Astrocyte (in vitro differentiated cells and primary cell): ENCODE measurements at regions not wholly inside any gene's neighbourhood (a gene's known extent, or its start where the extent isn't known, plus 50 kb on each side); places are given as distances from the start of the nearest gene placed in this dataset.

Source experiments
- DNase-seq: peaks from one replicate; pipeline ENCODE4 v3.0.0-alpha.2; 2010; ENCODE audit warnings: low read depth
- FAIRE-seq: peaks from 2 replicates; lab custom pipeline; 2011; peaks lifted over from hg19 to GRCh38; lab: Jason Lieb, UNC
- H2AFZ ChIP-seq: 2 replicates; pipeline ENCODE4 v1.6.0; 2012; ENCODE audit warnings: low read depth, low read length, inconsistent platforms
- H3K27ac ChIP-seq: 2 replicates; pipeline ENCODE4 v1.5.1; 2011; ENCODE audit warnings: low read depth, low read length, inconsistent platforms
- H3K27me3 ChIP-seq: 2 replicates; pipeline ENCODE4 v1.6.0; 2011; ENCODE audit warnings: low read length, inconsistent platforms; ENCODE audit not compliant: insufficient read depth
- H3K36me3 ChIP-seq: 2 replicates; pipeline ENCODE4 v1.5.1; 2011; ENCODE audit warnings: low read length, inconsistent platforms; ENCODE audit not compliant: insufficient read depth
- H3K4me1 ChIP-seq: 2 replicates; pipeline ENCODE4 v1.5.1; 2011; ENCODE audit warnings: low read length, inconsistent platforms; ENCODE audit not compliant: insufficient read depth
- H3K4me2 ChIP-seq: 2 replicates; pipeline ENCODE4 v1.6.0; 2012; ENCODE audit warnings: low read length, inconsistent platforms
- H3K4me3 ChIP-seq: 2 replicates; pipeline ENCODE4 v1.5.1; 2011; ENCODE audit warnings: low read depth, mild to moderate bottlenecking, low read length, inconsistent platforms; ENCODE audit not compliant: insufficient read depth
- H3K79me2 ChIP-seq: 2 replicates; pipeline ENCODE4 v1.6.0; 2012; ENCODE audit warnings: mild to moderate bottlenecking, low read length, inconsistent platforms; ENCODE audit not compliant: insufficient read depth
- H3K9ac ChIP-seq: 2 replicates; pipeline ENCODE4 v1.6.0; 2012; ENCODE audit warnings: mild to moderate bottlenecking, low read length, inconsistent platforms
- H3K9me3 ChIP-seq: 2 replicates; pipeline ENCODE4 v1.5.1; 2012; ENCODE audit warnings: low read depth, mild to moderate bottlenecking, low read length, inconsistent platforms; ENCODE audit not compliant: insufficient read depth
- H4K20me1 ChIP-seq: 2 replicates; pipeline ENCODE4 v1.6.0; 2012; ENCODE audit warnings: low read length, inconsistent platforms; ENCODE audit not compliant: insufficient read depth
- H3K27ac Mint-ChIP-seq: one replicate; pipeline ENCODE4 v1.8.0; 2021; ENCODE audit warnings: mild to moderate bottlenecking, mixed read lengths; ENCODE audit not compliant: unreplicated experiment
- H3K27me3 Mint-ChIP-seq: one replicate; pipeline ENCODE4 v1.8.0; 2021; ENCODE audit warnings: low read depth, mixed read lengths; ENCODE audit not compliant: unreplicated experiment
- H3K36me3 Mint-ChIP-seq: one replicate; pipeline ENCODE4 v1.8.0; 2021; ENCODE audit warnings: low read depth, mixed read lengths; ENCODE audit not compliant: unreplicated experiment
- H3K4me1 Mint-ChIP-seq: one replicate; pipeline ENCODE4 v1.8.0; 2021; ENCODE audit warnings: low read depth, mixed read lengths; ENCODE audit not compliant: unreplicated experiment
- H3K4me3 Mint-ChIP-seq: one replicate; pipeline ENCODE4 v1.8.0; 2021; ENCODE audit warnings: mild to moderate bottlenecking, moderate library complexity, mixed read lengths; ENCODE audit not compliant: unreplicated experiment
- H3K9me3 Mint-ChIP-seq: one replicate; pipeline ENCODE4 v1.8.0; 2021; ENCODE audit warnings: mild to moderate bottlenecking, mixed read lengths; ENCODE audit not compliant: unreplicated experiment
- EZH2 ChIP-seq: IDR thresholded peaks from 2 replicates; pipeline ENCODE4 v1.6.1; 2012; ENCODE audit warnings: mild to moderate bottlenecking, low read length, inconsistent platforms; ENCODE audit not compliant: insufficient read depth
- TF ChIP-seq, protein P1 (sequence below): IDR thresholded peaks from 2 replicates; pipeline ENCODE4 v1.5.1; 2011; ENCODE audit warnings: low read depth, mild to moderate bottlenecking, inconsistent platforms, low read length, moderate library complexity; ENCODE audit not compliant: insufficient read depth

- Histone ChIP-seq H3K36me3 (no peaks in the 10 kb centered on the region), H3K4me3 (no peak overlapping the region), H3K4me1 (no peaks in the 10 kb centered on the region), H3K9ac (no peak overlapping the region), H3K9me3 (no peaks in the 10 kb centered on the region), H4K20me1 (no peaks in the 10 kb centered on the region), H3K27ac (no peak overlapping the region), H3K4me2 (no peak overlapping the region), H2AFZ (no peak overlapping the region), H3K79me2 (no peaks in the 10 kb centered on the region), H3K27me3 (no peaks in the 10 kb centered on the region)
- no peak overlapping the region for H3K4me3 Mint-ChIP-seq
- H3K4me1 Mint-ChIP-seq: no peaks in the 10 kb centered on the region
- H3K9me3 Mint-ChIP-seq: no peaks in the 10 kb centered on the region
- H3K27ac Mint-ChIP-seq: no peak overlapping the region
- no peak for FAIRE-seq
- DNase-seq: no peak
- no peak for TF ChIP-seq EZH2
- no peaks in the 10 kb centered on the region for H3K36me3 Mint-ChIP-seq
- no peaks in the 10 kb centered on the region for H3K27me3 Mint-ChIP-seq
These were observed 1143.6 kb downstream of the CDH11 start for GRCh38 chr16:63978240-63978639.

GRCh38 chr16:63976345-63976744 lies 1145.5 kb downstream of the CDH11 start:
- H3K4me1 Mint-ChIP-seq: no peaks in the 10 kb centered on the region
- FAIRE-seq: no peak

GRCh38 chr16:63975669-63976068 lies 1146.2 kb downstream of the CDH11 start:
- no peaks in the 10 kb centered on the region for H3K9me3 ChIP-seq
- Mint-ChIP-seq H3K4me1 (no peaks in the 10 kb centered on the region), H3K36me3 (no peaks in the 10 kb centered on the region), H3K9me3 (no peaks in the 10 kb centered on the region), H3K27ac (no peak overlapping the region), H3K27me3 (no peaks in the 10 kb centered on the region), H3K4me3 (no peak overlapping the region)
- no peak overlapping the region for H3K27ac ChIP-seq
- H3K4me2 ChIP-seq: no peak overlapping the region
- no peak overlapping the region for H2AFZ ChIP-seq
- DNase-seq (no peak), FAIRE-seq (no peak)
- H3K9ac ChIP-seq: no peak overlapping the region
- TF ChIP-seq, protein P1, sequence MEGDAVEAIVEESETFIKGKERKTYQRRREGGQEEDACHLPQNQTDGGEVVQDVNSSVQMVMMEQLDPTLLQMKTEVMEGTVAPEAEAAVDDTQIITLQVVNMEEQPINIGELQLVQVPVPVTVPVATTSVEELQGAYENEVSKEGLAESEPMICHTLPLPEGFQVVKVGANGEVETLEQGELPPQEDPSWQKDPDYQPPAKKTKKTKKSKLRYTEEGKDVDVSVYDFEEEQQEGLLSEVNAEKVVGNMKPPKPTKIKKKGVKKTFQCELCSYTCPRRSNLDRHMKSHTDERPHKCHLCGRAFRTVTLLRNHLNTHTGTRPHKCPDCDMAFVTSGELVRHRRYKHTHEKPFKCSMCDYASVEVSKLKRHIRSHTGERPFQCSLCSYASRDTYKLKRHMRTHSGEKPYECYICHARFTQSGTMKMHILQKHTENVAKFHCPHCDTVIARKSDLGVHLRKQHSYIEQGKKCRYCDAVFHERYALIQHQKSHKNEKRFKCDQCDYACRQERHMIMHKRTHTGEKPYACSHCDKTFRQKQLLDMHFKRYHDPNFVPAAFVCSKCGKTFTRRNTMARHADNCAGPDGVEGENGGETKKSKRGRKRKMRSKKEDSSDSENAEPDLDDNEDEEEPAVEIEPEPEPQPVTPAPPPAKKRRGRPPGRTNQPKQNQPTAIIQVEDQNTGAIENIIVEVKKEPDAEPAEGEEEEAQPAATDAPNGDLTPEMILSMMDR: no peak
- TF ChIP-seq EZH2: no peak
- no peaks in the 10 kb centered on the region for H3K79me2 ChIP-seq
- H4K20me1 ChIP-seq: no peaks in the 10 kb centered on the region
- H3K27me3 ChIP-seq: no peaks in the 10 kb centered on the region
- no peak overlapping the region for H3K4me3 ChIP-seq
- no peaks in the 10 kb centered on the region for H3K4me1 ChIP-seq
- no peaks in the 10 kb centered on the region for H3K36me3 ChIP-seq

More at GRCh38 chr16:63976345-63976744, 1145.5 kb downstream of the CDH11 start:
- H3K79me2 ChIP-seq: no peaks in the 10 kb centered on the region
- H4K20me1 ChIP-seq: no peaks in the 10 kb centered on the region
- Mint-ChIP-seq H3K27me3 (no peaks in the 10 kb centered on the region), H3K36me3 (no peaks in the 10 kb centered on the region), H3K27ac (no peak overlapping the region), H3K4me3 (no peak overlapping the region), H3K9me3 (no peaks in the 10 kb centered on the region)
- H3K9me3 ChIP-seq: no peaks in the 10 kb centered on the region
- H2AFZ ChIP-seq: no peak overlapping the region
- H3K4me2 ChIP-seq: no peak overlapping the region
- no peak overlapping the region for H3K4me3 ChIP-seq
- no peaks in the 10 kb centered on the region for H3K27me3 ChIP-seq
- TF ChIP-seq EZH2: no peak
- TF ChIP-seq, protein P1: no peak
- no peaks in the 10 kb centered on the region for H3K4me1 ChIP-seq
- no peak overlapping the region for H3K9ac ChIP-seq
- DNase-seq: no peak
- no peak overlapping the region for H3K27ac ChIP-seq
- no peaks in the 10 kb centered on the region for H3K36me3 ChIP-seq
